Osteocyte (in vitro differentiated cells): ENCODE measurements at regions not wholly inside any gene's neighbourhood (a gene's known extent, or its start where the extent isn't known, plus 50 kb on each side); places are given as distances from the start of the nearest gene placed in this dataset.

Source experiments
- DNase-seq: peaks from one replicate; pipeline ENCODE4 v3.0.0; 2021; ENCODE audit warnings: mixed read lengths; ENCODE audit not compliant: unreplicated experiment; ENCODE audit errors: extremely low spot score
- H3K27ac Mint-ChIP-seq: one replicate; pipeline ENCODE4 v1.8.0; 2021; ENCODE audit warnings: mild to moderate bottlenecking, mixed read lengths; ENCODE audit not compliant: unreplicated experiment
- H3K27me3 Mint-ChIP-seq: one replicate; pipeline ENCODE4 v1.8.0; 2021; ENCODE audit warnings: mixed read lengths; ENCODE audit not compliant: unreplicated experiment
- H3K36me3 Mint-ChIP-seq: one replicate; pipeline ENCODE4 v1.8.0; 2021; ENCODE audit warnings: mixed read lengths; ENCODE audit not compliant: unreplicated experiment
- H3K4me1 Mint-ChIP-seq: one replicate; pipeline ENCODE4 v1.8.0; 2021; ENCODE audit warnings: mixed read lengths; ENCODE audit not compliant: unreplicated experiment
- H3K4me3 Mint-ChIP-seq: one replicate; pipeline ENCODE4 v1.8.0; 2021; ENCODE audit warnings: mild to moderate bottlenecking, moderate library complexity, mixed read lengths; ENCODE audit not compliant: unreplicated experiment
- H3K9me3 Mint-ChIP-seq: one replicate; pipeline ENCODE4 v1.8.0; 2021; ENCODE audit warnings: mixed read lengths; ENCODE audit not compliant: unreplicated experiment
- CTCF ChIP-seq: fragments of 200-600 bp; sonication (generic); IDR thresholded peaks from 2 replicates; pipeline ENCODE4 v1.5.0; 2021; ENCODE audit warnings: antibody characterized with exemption, mild to moderate bottlenecking, moderate library complexity

DNA sequence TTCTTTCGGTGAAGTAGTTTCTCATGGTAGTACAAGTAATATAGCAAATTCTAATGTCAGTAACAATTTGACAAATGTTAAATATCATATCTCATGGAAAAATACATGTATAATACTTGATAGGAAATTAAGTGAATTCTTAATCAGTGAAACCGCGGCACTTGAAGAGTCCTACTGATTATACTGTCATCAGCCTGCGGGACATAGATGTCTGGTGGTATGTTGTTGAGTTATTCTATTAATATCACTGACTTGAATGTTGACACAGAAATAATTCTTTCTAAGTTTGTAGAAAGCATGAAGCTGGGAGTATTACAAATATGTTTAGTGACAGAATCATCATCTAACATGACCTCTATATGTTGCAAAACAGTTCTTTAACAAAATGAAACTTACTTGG lies 479.8 kb upstream of the IMPG1 start:
- no peak for TF ChIP-seq CTCF
- no peak overlapping the region for H3K27ac Mint-ChIP-seq
- no peaks in the 10 kb centered on the region for H3K9me3 Mint-ChIP-seq
- no peak overlapping the region for H3K4me3 Mint-ChIP-seq
- H3K4me1 Mint-ChIP-seq: no peaks in the 10 kb centered on the region
- no peaks in the 10 kb centered on the region for H3K36me3 Mint-ChIP-seq
- no peak for DNase-seq
- H3K27me3 Mint-ChIP-seq: no peaks in the 10 kb centered on the region

GRCh38 chr6:76533661-76534060 lies 461.2 kb upstream of the IMPG1 start:
- no peak overlapping the region for H3K27ac Mint-ChIP-seq
- no peaks in the 10 kb centered on the region for H3K36me3 Mint-ChIP-seq
- no peaks in the 10 kb centered on the region for H3K4me1 Mint-ChIP-seq
- no peak for DNase-seq
- peaks cover 18% of the 10 kb centered on the region for H3K9me3 Mint-ChIP-seq
- no peak for TF ChIP-seq CTCF
- H3K27me3 Mint-ChIP-seq: no peaks in the 10 kb centered on the region
- no peak overlapping the region for H3K4me3 Mint-ChIP-seq

DNA sequence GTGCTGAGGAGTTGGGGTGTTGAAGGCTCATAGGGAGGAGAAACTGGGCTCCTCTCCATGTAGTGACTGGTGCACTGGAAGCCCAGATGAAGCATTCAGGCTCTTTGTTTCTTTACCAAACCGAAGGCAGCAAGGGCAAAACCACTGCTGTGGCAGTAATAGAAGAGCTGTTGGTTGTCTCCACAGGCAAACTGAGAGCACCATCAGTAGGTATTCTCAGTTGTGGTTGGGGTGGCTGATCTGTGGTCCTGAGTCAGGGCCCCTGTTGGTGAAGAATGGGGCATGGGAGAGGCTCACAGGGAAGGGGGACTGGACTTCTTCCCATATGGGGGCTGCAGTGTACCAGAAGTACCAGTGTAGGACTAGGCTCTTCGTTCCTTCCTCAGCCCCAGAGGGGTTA lies 460.2 kb upstream of the IMPG1 start:
- Mint-ChIP-seq H3K27me3 (no peaks in the 10 kb centered on the region), H3K4me3 (no peak overlapping the region), H3K27ac (no peak overlapping the region)

DNA sequence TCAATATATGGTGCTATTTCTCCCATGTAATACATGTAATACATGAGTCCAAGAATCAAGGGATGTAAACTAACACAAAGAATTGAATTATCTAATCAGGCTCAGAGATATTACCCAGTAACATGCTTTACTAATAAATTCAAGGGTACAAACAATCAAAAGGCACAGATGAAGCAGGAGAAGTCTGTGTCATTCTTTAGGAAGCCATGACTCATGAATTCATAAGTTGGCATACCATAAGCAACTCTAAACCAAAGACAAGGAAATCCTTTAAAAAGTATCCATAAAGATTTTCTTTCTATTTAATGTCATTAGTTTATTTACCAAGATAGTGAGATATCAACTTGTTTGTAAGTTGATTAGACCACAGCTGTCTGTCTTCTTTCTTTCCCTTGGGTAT lies 446.0 kb upstream of the IMPG1 start:
- H3K4me1 Mint-ChIP-seq: no peaks in the 10 kb centered on the region
- no peak overlapping the region for H3K4me3 Mint-ChIP-seq
- H3K27me3 Mint-ChIP-seq: no peaks in the 10 kb centered on the region
- H3K36me3 Mint-ChIP-seq: no peaks in the 10 kb centered on the region
- no peak for DNase-seq
- H3K9me3 Mint-ChIP-seq: peaks cover 23% of the 10 kb centered on the region
- no peak for TF ChIP-seq CTCF
- no peak overlapping the region for H3K27ac Mint-ChIP-seq

More for the DNA sequence above, 460.2 kb upstream of the IMPG1 start:
- TF ChIP-seq CTCF: no peak
- Mint-ChIP-seq H3K9me3 (peaks cover 18% of the 10 kb centered on the region), H3K4me1 (no peaks in the 10 kb centered on the region), H3K36me3 (no peaks in the 10 kb centered on the region)
- no peak for DNase-seq

- Mint-ChIP-seq H3K36me3 (no peaks in the 10 kb centered on the region), H3K4me1 (no peaks in the 10 kb centered on the region), H3K27ac (no peak overlapping the region), H3K4me3 (no peak overlapping the region), H3K27me3 (no peaks in the 10 kb centered on the region), H3K9me3 (peaks cover 23% of the 10 kb centered on the region)
- no peak for TF ChIP-seq CTCF
- no peak for DNase-seq
Measured at GRCh38 chr6:76516924-76517323, 444.5 kb upstream of the IMPG1 start.
